GM18519 (cell line): ENCODE measurements at regions not wholly inside any gene's neighbourhood (a gene's known extent, or its start where the extent isn't known, plus 50 kb on each side); places are given as distances from the start of the nearest gene placed in this dataset.
"Not testable (repeated sequence)": the region's sequence is repeated elsewhere in the genome, so short reads cannot be mapped to it uniquely, and the experiment has no call there.

Experiments used
- ATAC-seq: cut with Tn5 transposase; IDR thresholded peaks from one replicate; pipeline ENCODE4 v1.9.1; 2021; ENCODE audit warnings: mild to moderate bottlenecking, moderate library complexity; ENCODE audit not compliant: unreplicated experiment, low FRiP score

- ATAC-seq = not testable (repeated sequence)
Measured at GRCh38 chr16:29286161-29286560, 120.3 kb downstream of the NPIPB11 start.

- not testable (repeated sequence) for ATAC-seq
Measured at GRCh38 chr16:29285151-29285885, 121.2 kb downstream of the NPIPB11 start.

- ATAC-seq = not testable (repeated sequence)
Measured at GRCh38 chr16:29284723-29285122, 121.8 kb downstream of the NPIPB11 start.

DNA sequence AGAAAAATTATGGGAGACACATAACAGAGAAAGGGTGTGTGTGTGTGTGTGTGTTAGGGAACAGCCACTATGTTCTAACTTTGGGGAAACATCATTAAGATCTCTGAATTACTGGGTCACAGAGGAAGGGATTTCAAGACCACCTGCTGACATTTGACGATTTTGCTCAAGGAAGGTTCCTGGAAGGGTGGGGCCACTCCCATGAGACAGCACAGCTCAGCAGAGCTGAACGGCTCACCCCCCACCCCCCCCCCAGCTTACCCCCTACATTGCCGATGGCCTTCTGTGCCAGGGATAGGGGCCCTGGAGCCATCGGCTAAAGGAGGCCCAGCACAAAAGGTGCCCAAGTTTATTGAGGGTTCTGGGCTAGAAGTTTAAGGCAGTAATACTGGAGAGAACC is 122.4 kb downstream of the NPIPB11 start:
- ATAC-seq = not testable (repeated sequence)

DNA sequence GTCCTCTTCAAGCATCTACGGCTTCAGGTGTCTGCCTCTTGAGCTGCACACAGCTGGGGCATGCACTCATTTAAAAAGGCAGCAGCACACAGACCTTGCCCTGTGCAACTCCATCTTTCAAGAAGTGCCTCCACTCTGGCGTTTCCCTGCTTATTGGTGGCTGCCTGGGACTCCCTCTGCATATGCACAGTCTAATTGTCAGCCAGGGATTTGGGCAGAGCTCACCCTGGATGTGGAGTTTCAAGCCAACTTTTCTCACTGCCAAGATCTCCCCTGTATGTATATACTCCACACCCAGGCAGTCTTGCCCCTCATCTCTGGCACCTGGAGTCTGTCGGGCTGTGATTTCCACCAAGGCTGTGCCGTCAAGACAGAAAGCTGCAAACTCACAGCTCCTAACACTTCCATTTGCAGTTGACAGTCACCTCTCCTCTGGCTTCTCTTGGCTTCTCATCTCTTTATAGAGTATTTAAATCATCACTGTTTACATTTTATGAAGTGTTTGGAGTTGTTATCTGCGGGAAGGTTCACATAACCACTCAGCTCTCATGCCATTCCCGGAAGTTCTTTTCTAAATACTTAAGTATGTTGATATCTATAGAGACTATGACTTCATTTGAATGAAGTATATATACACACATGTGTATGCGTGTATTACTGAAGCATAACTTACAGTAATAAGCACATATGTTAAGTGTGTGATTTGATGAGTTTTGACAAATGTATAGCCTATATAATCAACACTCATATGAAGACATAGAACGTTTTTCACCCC is 128.2 kb downstream of the NPIPB11 start:
- not testable (repeated sequence) for ATAC-seq

DNA sequence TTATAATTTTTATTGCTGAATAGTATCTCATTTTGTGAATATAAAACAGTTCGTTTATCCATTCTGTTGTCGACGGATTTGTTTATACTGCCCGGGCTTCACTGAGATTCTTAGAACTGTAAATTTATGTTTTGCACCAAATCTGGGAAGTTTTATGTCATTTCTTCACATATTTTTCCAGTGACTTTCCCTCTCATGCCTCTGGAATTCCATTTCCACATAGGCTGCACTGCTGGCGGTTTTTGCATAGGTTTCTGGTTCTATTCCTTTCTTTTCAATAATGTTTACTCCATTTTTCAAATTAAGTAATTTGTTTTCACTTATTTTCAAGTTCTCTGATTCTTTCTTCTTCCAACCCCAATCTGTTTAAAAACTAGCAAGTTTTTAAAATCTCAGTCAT is 130.1 kb downstream of the NPIPB11 start:
- ATAC-seq = not testable (repeated sequence)

- ATAC-seq = not testable (repeated sequence)
Measured at GRCh38 chr16:29274055-29275035, 132.2 kb downstream of the NPIPB11 start.

- not testable (repeated sequence) for ATAC-seq
Measured at GRCh38 chr16:29273298-29274054, 133.0 kb downstream of the NPIPB11 start.

DNA sequence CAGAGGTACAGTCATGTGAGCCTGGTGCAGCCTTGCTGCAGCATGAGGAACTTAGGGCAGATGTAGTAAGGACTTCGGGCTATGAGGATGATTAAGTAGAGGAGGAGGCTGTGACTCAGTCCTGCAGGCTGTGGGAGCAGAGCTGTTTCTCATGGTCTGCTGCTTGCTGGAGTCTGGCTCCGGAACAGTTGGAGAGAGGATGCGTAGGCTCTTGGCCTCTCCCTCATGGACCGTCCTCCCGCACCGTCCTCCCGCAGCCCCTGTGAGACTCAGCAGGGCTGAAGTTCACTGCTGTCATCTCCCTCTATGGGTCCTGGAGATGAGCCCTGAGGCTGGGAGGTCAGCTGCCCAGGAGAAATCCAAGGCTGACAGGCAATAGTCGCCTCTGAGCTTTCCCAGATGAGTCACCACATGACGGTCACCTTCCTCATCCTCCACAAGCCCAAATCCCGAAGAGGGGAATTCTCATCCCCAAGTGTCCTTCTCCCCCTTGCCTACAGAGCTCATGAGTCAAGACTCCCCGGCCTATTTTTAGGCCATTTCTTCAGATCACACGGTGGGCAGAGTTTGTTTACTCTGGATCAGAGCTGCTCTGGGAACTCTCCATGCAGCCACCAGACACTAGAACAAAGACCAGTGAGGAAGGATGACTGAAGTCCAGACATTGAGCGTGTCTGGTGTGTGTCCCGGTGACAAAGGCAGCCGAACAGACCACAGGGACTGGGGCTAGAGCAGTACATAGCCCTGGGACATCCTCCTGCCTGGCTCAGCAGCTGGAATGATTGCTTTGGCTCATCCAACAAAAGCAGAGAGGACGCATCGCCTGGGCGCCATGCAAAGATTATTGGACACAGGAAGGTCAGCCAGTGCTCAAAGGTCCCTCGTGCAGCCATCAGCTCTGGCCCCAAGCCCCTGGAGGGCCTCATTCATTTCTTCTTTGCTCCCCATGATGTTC is 134.5 kb downstream of the NPIPB11 start:
- not testable (repeated sequence) for ATAC-seq

GRCh38 chr16:29270923-29271322 is 135.6 kb downstream of the NPIPB11 start:
- ATAC-seq = not testable (repeated sequence)

DNA sequence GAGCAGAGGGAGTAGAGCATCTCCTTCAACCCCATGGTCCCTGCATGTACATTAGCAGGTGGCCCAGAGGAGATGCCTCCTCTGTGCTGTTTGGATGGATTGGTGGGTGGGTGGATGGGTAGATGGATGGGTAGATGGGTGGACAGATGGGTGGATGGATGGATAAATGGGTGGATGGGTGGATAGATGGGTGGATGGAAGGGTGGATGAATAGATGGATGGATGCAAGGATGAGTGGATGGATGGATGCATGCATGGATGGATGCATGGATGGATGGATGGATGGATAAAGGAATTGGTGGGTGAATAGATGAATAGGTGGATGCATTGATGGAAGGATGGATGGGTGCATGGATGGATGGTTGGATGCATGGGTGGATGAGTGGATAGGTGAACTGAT is 136.5 kb downstream of the NPIPB11 start:
- not testable (repeated sequence) for ATAC-seq

DNA sequence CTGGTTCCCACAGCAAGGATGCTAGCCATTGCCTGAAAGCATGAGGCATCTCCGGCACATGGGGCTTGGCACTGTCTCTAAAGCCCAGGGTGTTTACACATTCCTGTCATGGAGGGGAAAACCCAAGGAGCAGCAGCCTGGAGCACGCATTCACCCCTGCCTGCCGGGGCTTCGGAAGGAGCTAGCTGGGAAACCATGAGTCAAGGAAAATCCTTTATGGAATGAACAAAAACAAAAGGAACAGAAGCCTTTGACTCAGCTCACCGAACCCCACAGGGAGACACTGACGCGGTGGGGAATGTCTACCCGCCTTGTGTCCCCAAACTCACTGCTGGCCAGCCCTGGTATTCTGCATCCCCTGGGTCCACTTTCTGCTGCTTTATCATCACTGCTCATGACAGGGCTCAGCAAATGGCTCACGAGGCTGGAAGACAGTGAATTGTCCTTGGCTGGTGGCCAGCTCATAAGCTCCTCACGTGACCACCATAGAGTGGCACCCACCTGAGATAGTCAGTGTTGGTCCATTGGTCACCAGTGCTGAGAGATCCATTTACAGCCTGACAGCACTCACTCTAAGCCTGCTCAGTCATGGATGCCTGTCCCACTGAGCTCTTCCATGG is 137.2 kb downstream of the NPIPB11 start:
- ATAC-seq = not testable (repeated sequence)

DNA sequence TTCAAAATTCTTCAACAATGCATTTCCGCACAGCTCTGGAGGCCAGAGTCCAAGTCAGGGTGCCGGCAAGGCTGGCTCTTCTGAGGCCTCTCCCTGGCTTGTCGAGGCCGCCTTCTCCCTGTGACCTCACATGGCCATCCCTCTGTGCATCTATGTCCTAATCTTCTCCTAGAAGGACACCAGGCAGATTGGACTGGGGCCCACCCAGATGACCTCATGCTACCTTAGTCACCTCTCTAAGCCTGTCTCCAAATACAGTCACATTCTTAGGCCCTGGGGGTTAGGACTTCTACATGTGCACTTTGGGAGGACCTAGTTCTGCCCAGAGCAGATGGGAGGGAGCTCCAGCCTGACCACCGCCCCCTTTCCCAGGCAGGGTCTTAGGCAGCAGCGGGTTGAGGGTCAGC is 137.7 kb downstream of the NPIPB11 start:
- ATAC-seq = not testable (repeated sequence)

DNA sequence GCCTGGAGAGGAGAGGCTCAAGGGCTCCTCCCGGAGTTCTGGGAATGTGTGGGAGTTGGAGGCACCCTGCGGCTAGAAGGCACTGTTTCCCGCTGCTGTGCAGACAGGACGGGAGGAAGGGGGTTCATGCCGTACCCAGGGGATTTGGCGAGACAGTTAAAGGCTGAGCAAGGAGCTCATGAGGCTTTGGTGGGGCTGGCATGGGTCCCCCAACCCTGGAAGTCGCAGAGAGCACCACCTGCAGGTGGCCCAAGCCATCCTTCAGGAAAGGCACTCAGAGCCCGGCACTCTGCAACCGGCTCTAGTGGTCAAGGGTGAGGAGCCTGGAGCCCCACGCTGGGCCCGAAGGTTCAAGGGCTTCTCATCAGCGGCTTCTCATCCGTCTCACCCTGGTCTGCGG is 138.2 kb downstream of the NPIPB11 start:
- ATAC-seq = not testable (repeated sequence)

GRCh38 chr16:29267891-29268290 is 138.6 kb downstream of the NPIPB11 start:
- ATAC-seq = not testable (repeated sequence)

DNA sequence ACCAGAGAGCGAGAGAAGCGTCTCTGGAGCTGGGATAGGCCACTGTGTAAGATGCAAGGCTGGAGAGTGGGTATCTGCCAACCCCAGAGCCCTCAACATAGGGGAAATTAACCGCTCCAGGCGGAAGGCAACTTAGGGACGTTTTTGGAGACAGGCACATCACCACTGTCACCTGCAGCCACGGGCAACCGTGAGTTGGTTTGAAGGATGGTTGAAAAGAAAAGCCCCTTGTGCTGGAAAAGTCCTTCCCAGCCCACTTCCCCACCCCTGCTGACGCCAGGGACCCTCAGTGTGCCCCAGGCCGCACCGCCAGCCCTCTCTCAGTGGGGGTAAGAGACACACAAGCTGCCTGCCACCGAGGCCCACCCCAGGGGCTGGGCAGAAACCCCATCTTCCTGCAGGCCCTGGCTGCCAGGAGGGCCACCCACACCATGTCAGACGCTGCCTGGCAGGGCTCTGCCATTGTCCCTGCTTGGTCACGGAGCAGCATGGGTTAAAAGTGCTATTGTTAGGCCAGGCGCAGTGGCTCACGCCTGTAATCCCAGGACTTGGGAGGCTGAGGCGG is 139.4 kb downstream of the NPIPB11 start:
- not testable (repeated sequence) for ATAC-seq

GRCh38 chr16:29266612-29267011 is 139.9 kb downstream of the NPIPB11 start:
- not testable (repeated sequence) for ATAC-seq
